Anterior cingulate cortex (tissue), 58 donors: ENCODE measurements at regions not wholly inside any gene's neighbourhood (a gene's known extent, or its start where the extent isn't known, plus 50 kb on each side); places are given as distances from the start of the nearest gene placed in this dataset.

ENCODE experiments used
- DNase-seq, 58 donors: peaks; one replicate each; lab custom pipeline; 2025; lab: John Stamatoyannopoulos, UW

GRCh38 chrX:147405764-147406163 is 506.0 kb upstream of the FMR1 start:
- DNase-seq: no peak

GRCh38 chrX:147403040-147403439 is 508.7 kb upstream of the FMR1 start:
- no peak for DNase-seq

DNA sequence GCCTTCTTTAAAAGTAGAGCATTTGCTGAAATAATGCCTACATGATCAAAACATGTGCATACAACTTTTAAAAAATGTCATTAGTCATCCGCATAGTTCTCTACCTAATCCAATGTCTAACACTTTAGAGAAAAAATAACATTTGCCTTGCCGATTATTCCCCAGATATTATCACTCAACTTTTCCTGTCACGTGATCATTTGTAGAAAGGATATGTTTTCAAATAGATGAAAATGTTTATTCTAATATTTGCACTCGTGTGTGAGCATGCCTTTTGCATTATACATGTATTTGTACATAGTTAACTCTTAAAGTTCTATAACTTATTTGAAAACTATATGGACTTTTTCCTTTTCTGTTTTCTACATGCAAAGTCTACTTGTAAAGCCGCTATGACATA is 533.0 kb upstream of the FMR1 start:
- DNase-seq: no peak

DNA sequence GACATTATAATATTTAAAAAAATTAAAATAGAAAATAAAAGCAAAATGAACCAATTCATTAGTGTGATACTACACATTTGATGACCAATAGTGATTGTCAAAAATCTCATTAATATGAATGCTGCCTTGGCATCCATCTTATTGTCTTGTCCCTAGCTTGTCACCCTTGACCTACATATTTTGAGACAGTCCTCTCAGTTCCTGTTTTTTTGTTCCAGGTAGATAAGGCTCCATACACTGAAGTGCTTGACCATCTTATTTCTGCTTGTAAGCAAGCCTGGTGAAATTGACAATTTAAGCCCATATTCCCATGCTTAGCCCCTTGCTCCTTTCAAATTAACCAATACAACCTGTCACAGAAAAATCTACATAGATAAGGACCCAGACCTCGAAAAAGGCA is 534.0 kb upstream of the FMR1 start:
- DNase-seq: no peak

DNA sequence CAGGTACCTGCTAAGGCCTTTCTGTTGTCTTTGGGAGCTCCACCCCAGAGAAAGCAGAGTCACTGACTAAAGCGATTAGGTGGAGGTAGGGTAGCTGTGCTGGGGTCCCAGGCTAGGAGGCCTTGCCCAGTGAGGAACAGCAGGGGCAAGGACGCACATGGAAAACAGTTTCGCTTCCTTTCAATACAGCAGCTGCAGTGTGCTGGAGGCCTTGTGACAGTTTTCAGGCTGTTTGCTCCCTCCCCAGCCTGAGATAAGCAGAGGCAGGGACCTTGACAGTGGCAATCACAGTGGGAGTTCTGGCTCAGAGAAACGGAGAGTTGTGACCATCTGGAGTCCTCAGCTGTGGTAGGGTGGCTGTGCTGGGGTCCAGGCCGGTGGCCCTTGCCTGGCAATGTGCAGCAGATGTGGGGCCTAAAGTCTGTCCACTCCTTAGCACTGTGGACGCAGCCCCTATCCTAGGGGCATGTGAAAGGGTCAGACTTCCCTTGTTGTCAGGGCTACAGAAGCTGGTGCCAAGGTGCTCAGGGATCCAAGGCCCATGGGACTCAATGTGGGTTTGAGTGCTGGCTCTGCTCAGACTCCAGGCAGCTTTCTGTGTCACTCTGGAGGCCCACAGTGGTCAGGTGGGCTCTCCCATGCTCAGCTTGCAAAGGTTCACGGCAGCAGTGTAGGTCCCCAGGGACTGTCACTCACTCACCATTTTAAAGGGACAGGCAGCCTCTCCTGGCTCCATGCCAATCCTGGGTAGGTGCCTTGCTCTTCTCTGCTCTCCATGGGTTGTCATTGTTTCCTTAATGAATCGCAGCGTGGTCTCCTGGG is 534.9 kb upstream of the FMR1 start:
- DNase-seq: peak in 1 of 58 donors; percentile 3

GRCh38 chrX:147364896-147365295 is 546.8 kb upstream of the FMR1 start:
- DNase-seq: no peak

- no peak for DNase-seq
Measured at GRCh38 chrX:147351644-147352043, 537.1 kb upstream of the CXorf51A start.

DNA sequence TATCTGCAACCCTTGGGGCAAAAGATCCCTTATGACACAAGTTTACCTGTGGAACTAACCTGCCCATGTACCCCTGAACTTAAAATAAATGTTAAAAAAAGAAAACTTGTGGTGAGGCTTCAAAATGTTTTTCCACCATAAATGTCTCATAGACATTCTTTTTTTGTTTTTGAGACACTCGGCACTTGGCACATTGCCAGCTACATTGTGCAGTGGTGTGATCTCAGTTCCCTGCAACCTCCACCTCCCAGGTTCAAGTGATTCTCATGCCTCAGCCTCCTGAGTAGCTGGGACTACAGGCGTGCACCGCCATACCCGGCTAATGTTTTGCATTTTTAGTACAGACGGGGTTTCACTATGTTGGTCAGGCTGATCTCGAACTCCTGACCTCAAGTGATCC is 528.9 kb upstream of the CXorf51A start:
- no peak for DNase-seq

GRCh38 chrX:147342197-147342596 is 527.7 kb upstream of the CXorf51A start:
- no peak for DNase-seq

DNA sequence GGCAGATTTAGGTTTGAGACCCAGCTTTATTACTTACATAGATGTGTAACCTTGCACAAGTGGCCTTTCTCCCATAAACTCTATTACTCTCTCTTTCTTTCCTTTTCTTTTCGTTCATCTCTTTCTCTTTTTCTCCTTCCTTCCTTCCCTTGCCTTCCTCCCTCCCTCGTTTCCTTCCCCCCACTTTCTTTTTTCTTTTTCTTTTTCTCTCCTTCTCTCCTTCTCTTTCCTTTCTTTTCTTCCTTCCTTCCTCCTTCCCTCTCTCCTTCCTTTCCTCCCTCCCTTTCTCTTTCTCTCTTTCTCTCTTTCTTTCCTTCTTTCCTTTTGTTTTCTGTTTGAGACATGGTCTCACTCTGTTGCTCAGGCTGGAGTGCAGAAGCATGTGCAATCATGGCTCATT is 526.4 kb upstream of the CXorf51A start:
- DNase-seq: no peak

DNA sequence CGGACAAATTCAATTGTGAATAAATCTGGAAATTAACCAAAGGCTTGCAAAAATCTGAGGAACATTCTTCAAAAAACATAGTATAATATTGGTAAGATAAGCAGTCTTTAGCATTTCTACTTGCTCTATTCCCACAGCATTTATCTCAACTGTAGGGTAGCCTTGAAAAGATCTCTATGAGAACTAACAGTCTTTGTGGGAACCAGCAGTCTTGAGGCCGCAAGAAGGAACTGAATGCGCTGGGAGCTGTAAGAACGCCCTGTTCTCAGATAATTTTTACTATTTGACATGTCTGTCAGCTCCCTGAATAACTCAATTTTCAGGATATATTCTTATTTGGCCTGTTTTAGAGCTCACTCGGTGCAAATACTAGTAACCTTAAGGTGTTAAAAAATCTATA is 519.3 kb upstream of the CXorf51A start:
- DNase-seq: no peak

- DNase-seq: no peak
Measured at GRCh38 chrX:147322496-147322895, 508.0 kb upstream of the CXorf51A start.

DNA sequence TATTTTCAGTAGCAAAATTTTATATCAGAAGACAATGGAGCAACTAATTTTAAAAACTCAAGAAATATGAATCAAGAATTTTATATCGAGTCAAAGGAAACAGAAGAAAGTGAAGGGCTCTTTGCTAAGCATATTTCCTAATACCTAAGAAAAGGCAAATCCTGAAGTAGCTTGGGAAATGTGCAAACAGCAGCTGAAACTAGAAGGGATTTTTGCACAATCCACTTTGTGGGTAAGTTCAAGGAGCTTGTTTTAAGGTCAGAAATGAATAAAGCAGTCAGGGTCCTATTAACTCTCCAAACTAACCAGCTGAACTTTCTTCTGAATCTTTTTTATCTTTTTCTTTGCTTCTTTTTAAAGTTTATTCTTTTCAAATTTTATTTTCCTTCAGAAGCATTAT is 500.9 kb upstream of the CXorf51A start:
- DNase-seq: no peak
